ENCODE measurements at regions not wholly inside any gene's neighbourhood (a gene's known extent, or its start where the extent isn't known, plus 50 kb on each side); places are given as distances from the start of the nearest gene placed in this dataset.

- no peak for TF ChIP-seq CTCF (IDR thresholded peaks at IDR 0.05; ENCODE audit: control insufficient read depth, insufficient read depth, low read depth, low read length, missing control alignments)
Observed at GRCh38 chr2:129713337-129713736, 266.1 kb upstream of the RAB6C start.

GRCh38 chr2:129716781-129717559, 262.5 kb upstream of the RAB6C start:
- DNase-seq (ENCODE audit: low read depth), result no peak
- no peak overlapping the region for H3K4me3 ChIP-seq (ENCODE audit: control insufficient read depth, low read depth, low read length)
- TF ChIP-seq CTCF (IDR thresholded peaks at IDR 0.05; ENCODE audit: control insufficient read depth, insufficient read depth, low read depth, low read length, missing control alignments), result no peak

More at GRCh38 chr2:129713337-129713736, 266.1 kb upstream of the RAB6C start:
- no peak overlapping the region for H3K4me3 ChIP-seq (ENCODE audit: control insufficient read depth, low read depth, low read length)
- DNase-seq (ENCODE audit: low read depth), result no peak

- H3K4me3 ChIP-seq (ENCODE audit: control insufficient read depth, low read depth, low read length), result no peak overlapping the region
- no peak for TF ChIP-seq CTCF (IDR thresholded peaks at IDR 0.05; ENCODE audit: control insufficient read depth, insufficient read depth, low read depth, low read length, missing control alignments)
- no peak for DNase-seq (ENCODE audit: low read depth)
Observed at GRCh38 chr2:129717560-129718130, 261.8 kb upstream of the RAB6C start.

- no peak for DNase-seq (ENCODE audit: low read depth)
- TF ChIP-seq CTCF (IDR thresholded peaks at IDR 0.05; ENCODE audit: control insufficient read depth, insufficient read depth, low read depth, low read length, missing control alignments), result no peak
- H3K4me3 ChIP-seq (ENCODE audit: control insufficient read depth, low read depth, low read length), result no peak overlapping the region
Observed at GRCh38 chr2:129719335-129719734, 260.1 kb upstream of the RAB6C start.

GRCh38 chr2:129720360-129720759, 259.1 kb upstream of the RAB6C start:
- no peak overlapping the region for H3K4me3 ChIP-seq (ENCODE audit: control insufficient read depth, low read depth, low read length)
- no peak for DNase-seq (ENCODE audit: low read depth)
- no peak for TF ChIP-seq CTCF (IDR thresholded peaks at IDR 0.05; ENCODE audit: control insufficient read depth, insufficient read depth, low read depth, low read length, missing control alignments)

- no peak for TF ChIP-seq CTCF (IDR thresholded peaks at IDR 0.05; ENCODE audit: control insufficient read depth, insufficient read depth, low read depth, low read length, missing control alignments)
- H3K4me3 ChIP-seq (ENCODE audit: control insufficient read depth, low read depth, low read length), result no peak overlapping the region
- no peak for DNase-seq (ENCODE audit: low read depth)
Observed at GRCh38 chr2:129720761-129721160, 258.7 kb upstream of the RAB6C start.
